ENCODE measurements at regions not wholly inside any gene's neighbourhood (a gene's known extent, or its start where the extent isn't known, plus 50 kb on each side); places are given as distances from the start of the nearest gene placed in this dataset.
"Not testable (repeated sequence)": the region's sequence is repeated elsewhere in the genome, so short reads cannot be mapped to it uniquely, and the experiment has no call there.

GRCh38 chr17:69672924-69673323 lies 258.4 kb downstream of the MAP2K6 start:
- DNase-seq (ENCODE audit: low spot score): no peak

GRCh38 chr17:69677130-69677529 lies 262.6 kb downstream of the MAP2K6 start:
- no peak for DNase-seq (ENCODE audit: low spot score)

- no peak for DNase-seq (ENCODE audit: low spot score)
Observed at GRCh38 chr17:69678206-69678605, 263.7 kb downstream of the MAP2K6 start.

- DNase-seq (ENCODE audit: low spot score): no peak
Observed at GRCh38 chr17:69679829-69680228, 265.3 kb downstream of the MAP2K6 start.

- DNase-seq (ENCODE audit: low spot score): no peak
Observed at GRCh38 chr17:69684251-69684650, 269.8 kb downstream of the MAP2K6 start.

- not testable (repeated sequence) for DNase-seq (ENCODE audit: low spot score)
Observed at GRCh38 chr17:69685150-69685549, 270.7 kb downstream of the MAP2K6 start.

GRCh38 chr17:69690531-69690930 lies 276.0 kb downstream of the MAP2K6 start:
- no peak for DNase-seq (ENCODE audit: low spot score)

- no peak for DNase-seq (ENCODE audit: low spot score)
Observed at GRCh38 chr17:69692171-69692570, 277.7 kb downstream of the MAP2K6 start.

GRCh38 chr17:69695646-69696045 lies 281.1 kb downstream of the MAP2K6 start:
- no peak for DNase-seq (ENCODE audit: low spot score)

GRCh38 chr17:69696650-69697049 lies 282.2 kb downstream of the MAP2K6 start:
- no peak for DNase-seq (ENCODE audit: low spot score)

- not testable (repeated sequence) for DNase-seq (ENCODE audit: low spot score)
Observed at GRCh38 chr17:69698352-69698751, 283.9 kb downstream of the MAP2K6 start.

- DNase-seq (ENCODE audit: low spot score): no peak
Observed at GRCh38 chr17:69702078-69702477, 287.6 kb downstream of the MAP2K6 start.

GRCh38 chr17:69703751-69704150 lies 289.3 kb downstream of the MAP2K6 start:
- DNase-seq (ENCODE audit: low spot score): no peak

GRCh38 chr17:69704935-69705334 lies 290.4 kb downstream of the MAP2K6 start:
- no peak for DNase-seq (ENCODE audit: low spot score)

GRCh38 chr17:69706127-69706526 lies 291.6 kb downstream of the MAP2K6 start:
- no peak for DNase-seq (ENCODE audit: low spot score)

GRCh38 chr17:69709441-69709840 lies 294.9 kb downstream of the MAP2K6 start:
- no peak for DNase-seq (ENCODE audit: low spot score)

GRCh38 chr17:69710926-69711325 lies 296.4 kb downstream of the MAP2K6 start:
- no peak for DNase-seq (ENCODE audit: low spot score)

- DNase-seq (ENCODE audit: low spot score): no peak
Observed at GRCh38 chr17:69711541-69711940, 297.0 kb downstream of the MAP2K6 start.

GRCh38 chr17:69712801-69713311 lies 298.4 kb downstream of the MAP2K6 start:
- DNase-seq (ENCODE audit: low spot score): no peak

- no peak for DNase-seq (ENCODE audit: low spot score)
Observed at GRCh38 chr17:69713815-69714214, 299.3 kb downstream of the MAP2K6 start.

GRCh38 chr17:69714669-69715068 lies 300.2 kb downstream of the MAP2K6 start:
- no peak for DNase-seq (ENCODE audit: low spot score)

GRCh38 chr17:69715656-69716055 lies 301.2 kb downstream of the MAP2K6 start:
- no peak for DNase-seq (ENCODE audit: low spot score)

- no peak for DNase-seq (ENCODE audit: low spot score)
Observed at GRCh38 chr17:69716556-69716955, 302.1 kb downstream of the MAP2K6 start.

GRCh38 chr17:69717214-69717613 lies 302.7 kb downstream of the MAP2K6 start:
- DNase-seq (ENCODE audit: low spot score): no peak

GRCh38 chr17:69717819-69718218 lies 303.3 kb downstream of the MAP2K6 start:
- no peak for DNase-seq (ENCODE audit: low spot score)

Data from ecto neural progenitor cell (in vitro differentiated cells).